GM23338 (cell line): ENCODE measurements at regions not wholly inside any gene's neighbourhood (a gene's known extent, or its start where the extent isn't known, plus 50 kb on each side); places are given as distances from the start of the nearest gene placed in this dataset.

Experiments used
- ATAC-seq: fragments of 200-7000 bp; cut with Tn5 transposase; 3 replicates; pipeline ENCODE4 v1.9.1; 2020
- DNase-seq: peaks from one replicate; pipeline ENCODE4 v3.0.0-alpha.2; 2015; ENCODE audit warnings: low spot score
- H2AFZ ChIP-seq: fragments of 200-600 bp; sonication (generic); 2 replicates; pipeline ENCODE4 v1.8.0; 2016; ENCODE audit warnings: antibody characterized with exemption, mild to moderate bottlenecking, moderate library complexity
- H3F3A ChIP-seq: fragments of 200-600 bp; sonication (generic); replicated peaks from 2 replicates; pipeline ENCODE4 v1.8.0; 2017; ENCODE audit warnings: antibody characterized with exemption, mixed run types, low read depth
- H3K27ac ChIP-seq: fragments of 200-600 bp; sonication (generic); 2 replicates; pipeline ENCODE4 v1.6.1; 2016; ENCODE audit warnings: low read depth
- H3K27me3 ChIP-seq: fragments of 200-600 bp; sonication (generic); 2 replicates; pipeline ENCODE4 v1.8.0; 2016; ENCODE audit warnings: mild to moderate bottlenecking, mixed run types, moderate library complexity; ENCODE audit not compliant: insufficient read depth
- H3K36me3 ChIP-seq: fragments of 200-600 bp; sonication (generic); 2 replicates; pipeline ENCODE4 v1.8.0; 2016; ENCODE audit warnings: mild to moderate bottlenecking; ENCODE audit not compliant: insufficient read depth
- H3K4me1 ChIP-seq: fragments of 200-600 bp; sonication (generic); 2 replicates; pipeline ENCODE4 v1.8.0; 2016; ENCODE audit warnings: mild to moderate bottlenecking, moderate library complexity; ENCODE audit not compliant: insufficient read depth
- H3K4me2 ChIP-seq: fragments of 200-600 bp; sonication (generic); 2 replicates; pipeline ENCODE4 v1.7.1; 2017; ENCODE audit warnings: mixed run types
- H3K4me3 ChIP-seq: fragments of 200-600 bp; sonication (generic); 2 replicates; pipeline ENCODE4 v1.6.1; 2016; ENCODE audit warnings: mixed run types
- H3K79me2 ChIP-seq: fragments of 200-600 bp; sonication (generic); replicated peaks from 2 replicates; pipeline ENCODE4 v1.8.0; 2017; ENCODE audit warnings: mild to moderate bottlenecking; ENCODE audit not compliant: insufficient read depth
- H3K9me2 ChIP-seq: fragments of 200-600 bp; sonication (generic); 2 replicates; pipeline ENCODE4 v1.8.0; 2017; ENCODE audit not compliant: insufficient read depth
- H4K20me1 ChIP-seq: fragments of 200-600 bp; sonication (generic); replicated peaks from 2 replicates; pipeline ENCODE4 v1.8.0; 2017; ENCODE audit warnings: mild to moderate bottlenecking; ENCODE audit not compliant: insufficient read depth
- H3K27ac Mint-ChIP-seq: 2 replicates; pipeline ENCODE4 v1.8.0; 2020; ENCODE audit warnings: inconsistent platforms, mild to moderate bottlenecking, moderate library complexity, mixed read lengths
- H3K27me3 Mint-ChIP-seq: 3 replicates; pipeline ENCODE4 v1.8.0; 2022; ENCODE audit warnings: low read depth, mild to moderate bottlenecking, moderate library complexity, mixed read lengths, inconsistent platforms; ENCODE audit not compliant: insufficient read depth, poor library complexity
- H3K36me3 Mint-ChIP-seq: 3 replicates; pipeline ENCODE4 v1.8.0; 2021; ENCODE audit warnings: low read depth, mild to moderate bottlenecking, inconsistent platforms, moderate library complexity, mixed read lengths
- H3K4me1 Mint-ChIP-seq: 3 replicates; pipeline ENCODE4 v1.8.0; 2020; ENCODE audit warnings: mild to moderate bottlenecking, inconsistent platforms, mixed read lengths
- H3K4me3 Mint-ChIP-seq: 3 replicates; pipeline ENCODE4 v1.8.0; 2021; ENCODE audit warnings: moderate library complexity, mild to moderate bottlenecking, inconsistent platforms, mixed read lengths
- H3K9me3 Mint-ChIP-seq: 3 replicates; pipeline ENCODE4 v1.8.0; 2020; ENCODE audit warnings: moderate library complexity, mild to moderate bottlenecking, inconsistent platforms, mixed read lengths
- CREB1 ChIP-seq: fragments of 250-450 bp; sonication (Bioruptor Pico); IDR thresholded peaks from 2 replicates; pipeline ENCODE4 v1.5.0; 2020; ENCODE audit warnings: low read depth, mild to moderate bottlenecking, moderate library complexity
- CTCF ChIP-seq, 2 experiments: fragments of 200-600 bp in 1 of 2; sonication (generic) in 1 of 2; conservative IDR thresholded peaks; 2 replicates each; pipeline versions ENCODE4 v1.5.1 to v1.6.1; 2016 to 2017; ENCODE audit warnings: antibody characterized with exemption in 2 of 2, low read depth in 2 of 2, mild to moderate bottlenecking in 2 of 2, moderate library complexity in 1 of 2
- ETS1 ChIP-seq: IDR thresholded peaks from 2 replicates; pipeline ENCODE4 v1.6.1; 2016; ENCODE audit warnings: antibody characterized with exemption
- EZH2 ChIP-seq: fragments of 200-600 bp; sonication (generic); IDR thresholded peaks from one replicate; pipeline ENCODE4 v1.8.0; 2017; ENCODE audit warnings: antibody characterized with exemption, mild to moderate bottlenecking, low read depth; ENCODE audit not compliant: unreplicated experiment
- EZH2phosphoT487 ChIP-seq: fragments of 200-600 bp; sonication (generic); IDR thresholded peaks from one replicate; pipeline ENCODE4 v1.8.1; 2018; ENCODE audit warnings: antibody characterized with exemption; ENCODE audit not compliant: unreplicated experiment
- JUNB ChIP-seq: IDR thresholded peaks from one replicate; pipeline ENCODE4 v1.6.1; 2016; ENCODE audit warnings: antibody characterized with exemption; ENCODE audit not compliant: unreplicated experiment
- NANOG ChIP-seq: IDR thresholded peaks from 2 replicates; pipeline ENCODE4 v1.6.1; 2016; ENCODE audit warnings: antibody characterized with exemption, borderline replicate concordance
- POLR2AphosphoS5 ChIP-seq: IDR thresholded peaks from 2 replicates; pipeline ENCODE4 v1.6.1; 2016; ENCODE audit warnings: antibody characterized with exemption, low read depth
- REST ChIP-seq: IDR thresholded peaks from one replicate; pipeline ENCODE4 v1.6.1; 2018; ENCODE audit warnings: antibody characterized with exemption; ENCODE audit not compliant: unreplicated experiment
- STAT1 ChIP-seq: IDR thresholded peaks from one replicate; pipeline ENCODE4 v1.6.1; 2016; ENCODE audit warnings: antibody characterized with exemption; ENCODE audit not compliant: unreplicated experiment
- ZNF114 ChIP-seq: fragments of 250-450 bp; sonication (Bioruptor Pico); IDR thresholded peaks from 2 replicates; pipeline ENCODE4 v1.5.0; 2020; ENCODE audit warnings: mild to moderate bottlenecking, moderate library complexity
- ZNF331 ChIP-seq: fragments of 250-450 bp; sonication (Bioruptor Pico); IDR thresholded peaks from 2 replicates; pipeline ENCODE4 v1.5.0; 2020; ENCODE audit warnings: low read depth, mild to moderate bottlenecking, moderate library complexity
- ZNF462 ChIP-seq: fragments of 250-450 bp; sonication (Bioruptor Pico); IDR thresholded peaks from 2 replicates; pipeline ENCODE4 v1.5.0; 2020; ENCODE audit warnings: mild to moderate bottlenecking, moderate library complexity

GRCh38 chr2:23042216-23042906, 342.6 kb upstream of the KLHL29 start:
- Histone ChIP-seq H3K9me2 (peaks cover 13% of the 10 kb centered on the region), H3K27me3 (no peaks in the 10 kb centered on the region), H3K79me2 (no peaks in the 10 kb centered on the region), H3K4me2 (no peak overlapping the region), H3K27ac (no peak overlapping the region), H3K36me3 (no peaks in the 10 kb centered on the region), H2AFZ (no peak overlapping the region), H3F3A (no peaks in the 10 kb centered on the region), H4K20me1 (no peaks in the 10 kb centered on the region), H3K4me3 (no peak overlapping the region), H3K4me1 (no peaks in the 10 kb centered on the region)
- TF ChIP-seq ZNF114 (CRISPR knock-in tag): no peak
- no peak for TF ChIP-seq CREB1 (CRISPR knock-in tag)
- no peak for TF ChIP-seq ETS1
- TF ChIP-seq STAT1: no peak
- TF ChIP-seq EZH2: no peak
- TF ChIP-seq JUNB: no peak
- no peak for TF ChIP-seq ZNF462
- no peak for TF ChIP-seq ZNF331
- TF ChIP-seq POLR2AphosphoS5: no peak
- TF ChIP-seq NANOG: no peak
- no peak for TF ChIP-seq EZH2phosphoT487
- no peak for TF ChIP-seq CTCF (conservative IDR thresholded peaks at IDR 0.05; ENCODE audit: low read depth in 2 of 2)
- no peak for TF ChIP-seq REST
- H3K4me3 Mint-ChIP-seq: no peak overlapping the region
- peaks cover 3% of the 10 kb centered on the region; the same call in 2 of the 3 replicates for H3K9me3 Mint-ChIP-seq
- ATAC-seq: no peak
- no peaks in the 10 kb centered on the region for H3K4me1 Mint-ChIP-seq
- DNase-seq: no peak
- H3K27ac Mint-ChIP-seq: no peak overlapping the region
- H3K27me3 Mint-ChIP-seq: peaks cover 5% of the 10 kb centered on the region
- H3K36me3 Mint-ChIP-seq: no peaks in the 10 kb centered on the region
